ENCODE measurements at regions not wholly inside any gene's neighbourhood (a gene's known extent, or its start where the extent isn't known, plus 50 kb on each side); places are given as distances from the start of the nearest gene placed in this dataset.

DNA sequence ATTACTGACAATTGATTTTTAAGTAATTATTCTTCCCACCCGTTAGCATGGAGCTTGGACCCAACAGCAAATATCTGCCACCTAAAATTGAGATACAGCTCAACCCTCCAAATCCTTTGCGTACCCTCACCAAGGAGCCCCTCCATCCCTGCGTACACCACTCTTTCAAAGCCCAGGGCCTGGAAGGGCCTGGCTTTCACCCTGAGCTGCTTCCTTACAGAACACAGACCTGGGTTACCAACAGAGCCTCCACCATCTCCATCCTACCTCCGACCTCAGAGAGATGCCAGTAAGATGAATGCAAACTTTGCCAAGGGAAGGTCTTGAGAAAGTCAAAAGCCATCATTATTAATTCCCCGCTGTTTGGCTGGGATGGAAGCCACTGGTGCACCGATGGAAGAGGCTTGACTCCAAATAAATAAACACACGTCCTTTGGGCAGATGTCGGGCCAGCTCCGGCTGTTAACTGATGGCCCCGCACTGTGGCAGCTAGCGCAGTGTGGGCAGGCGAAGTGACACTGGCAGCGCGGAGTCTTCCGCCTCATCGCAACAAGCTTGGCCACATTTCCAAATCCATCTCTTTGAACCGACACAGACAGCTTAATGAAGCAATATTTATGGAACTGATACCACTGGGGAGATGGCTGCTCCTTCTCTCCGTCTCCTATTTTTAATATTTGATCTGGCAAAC lies 150.2 kb upstream of the VSTM2B start:
- DNase-seq, result no peak

GRCh38 chr19:29376855-29377354 lies 148.9 kb upstream of the VSTM2B start:
- DNase-seq, result no peak

- DNase-seq, result no peak
Observed at GRCh38 chr19:29378126-29378525, 147.7 kb upstream of the VSTM2B start.

GRCh38 chr19:29378543-29379080 lies 147.2 kb upstream of the VSTM2B start:
- no peak for DNase-seq

GRCh38 chr19:29379257-29380021 lies 146.4 kb upstream of the VSTM2B start:
- no peak for DNase-seq

DNA sequence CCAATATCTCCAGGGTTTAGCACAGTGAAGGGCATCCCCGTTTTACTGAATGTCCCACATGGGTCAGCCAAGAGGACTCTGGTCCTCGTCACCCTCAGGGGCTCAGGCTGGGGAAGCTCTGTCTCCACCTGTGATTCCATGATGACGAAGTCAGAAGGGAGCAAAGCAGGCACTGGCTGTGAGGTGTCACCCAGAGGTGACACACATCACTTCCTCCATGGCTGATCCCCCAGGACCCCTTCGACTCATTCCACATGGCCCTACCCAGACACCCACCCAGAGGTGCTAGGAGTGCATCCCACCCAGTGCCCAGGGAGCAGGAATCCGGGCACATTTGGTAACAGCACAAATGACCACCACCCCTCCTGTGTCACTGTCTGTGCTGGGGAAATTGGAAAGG lies 145.2 kb upstream of the VSTM2B start:
- no peak for DNase-seq

- DNase-seq, result no peak
Observed at GRCh38 chr19:29381353-29382203, 144.2 kb upstream of the VSTM2B start.

DNA sequence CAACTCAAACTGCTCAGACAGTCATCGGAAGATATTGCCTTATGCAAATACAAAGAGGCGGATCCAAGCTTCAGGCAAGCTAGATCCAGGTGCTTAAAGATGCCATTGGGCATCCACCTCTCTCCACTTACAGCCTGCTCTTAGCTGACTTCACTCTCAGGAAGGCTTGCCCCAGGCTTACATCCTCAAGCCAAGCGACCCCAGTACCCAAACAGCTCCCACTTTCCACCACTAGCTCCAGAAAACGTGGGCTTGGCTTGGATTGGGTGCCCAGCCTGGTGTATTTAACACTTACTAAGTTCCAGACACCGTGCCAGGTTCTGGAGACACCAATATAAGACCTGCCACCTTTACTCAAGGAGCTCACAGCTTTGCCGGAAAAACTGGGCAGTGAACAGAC lies 142.1 kb upstream of the VSTM2B start:
- DNase-seq, result no peak

DNA sequence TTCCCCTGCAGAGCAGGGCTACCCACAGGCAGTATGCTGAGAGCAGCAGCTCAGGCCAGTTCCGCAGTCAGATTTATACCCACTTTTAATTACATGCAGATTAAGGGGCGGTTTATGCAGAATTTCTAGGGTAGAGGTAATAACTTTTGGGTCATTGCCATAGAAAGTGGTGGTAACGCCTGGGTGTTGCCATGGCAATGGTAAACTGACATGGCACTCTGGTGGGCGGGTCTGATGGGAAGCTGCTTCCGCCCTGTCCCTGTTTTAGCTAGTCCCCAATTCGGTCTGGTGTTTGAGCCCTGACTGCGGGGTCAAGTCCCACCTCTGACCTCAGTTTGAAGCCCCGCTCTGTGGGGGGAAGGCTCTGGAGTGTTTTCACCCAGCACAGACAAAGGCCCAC lies 141.1 kb upstream of the VSTM2B start:
- no peak for DNase-seq

DNA sequence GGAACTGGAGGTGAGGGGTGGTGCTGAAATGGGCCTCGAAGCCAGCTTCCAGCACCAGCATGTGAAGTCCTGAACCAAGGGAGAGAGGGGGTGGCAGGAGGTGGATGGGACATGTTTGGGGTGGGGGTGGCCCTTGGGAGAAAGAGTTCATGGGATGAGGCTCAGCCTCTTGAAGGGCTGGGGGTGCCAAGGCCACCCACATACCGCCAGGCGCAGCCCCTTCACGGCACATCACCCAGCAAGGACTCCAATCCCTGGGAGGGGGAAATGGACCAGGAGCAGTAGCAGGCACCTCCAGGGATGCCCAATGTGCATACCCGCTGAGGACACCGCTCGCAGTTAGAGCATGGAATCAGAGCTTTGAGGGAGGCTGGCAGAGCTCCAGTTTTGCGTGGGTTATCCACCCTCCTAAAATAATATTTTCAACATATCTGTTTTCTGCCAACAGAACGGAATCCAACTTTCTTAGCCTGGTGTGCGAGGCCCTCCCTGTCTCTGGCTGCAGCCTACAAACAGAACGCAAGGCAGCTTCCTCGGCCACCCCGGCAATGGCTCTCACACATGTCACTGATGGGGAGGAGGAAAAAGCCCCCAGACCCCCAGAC lies 140.5 kb upstream of the VSTM2B start:
- no peak for DNase-seq

GRCh38 chr19:29386970-29387369 lies 138.8 kb upstream of the VSTM2B start:
- DNase-seq, result no peak

GRCh38 chr19:29387586-29387985 lies 138.2 kb upstream of the VSTM2B start:
- no peak for DNase-seq

GRCh38 chr19:29389495-29389894 lies 136.3 kb upstream of the VSTM2B start:
- DNase-seq, result no peak

DNA sequence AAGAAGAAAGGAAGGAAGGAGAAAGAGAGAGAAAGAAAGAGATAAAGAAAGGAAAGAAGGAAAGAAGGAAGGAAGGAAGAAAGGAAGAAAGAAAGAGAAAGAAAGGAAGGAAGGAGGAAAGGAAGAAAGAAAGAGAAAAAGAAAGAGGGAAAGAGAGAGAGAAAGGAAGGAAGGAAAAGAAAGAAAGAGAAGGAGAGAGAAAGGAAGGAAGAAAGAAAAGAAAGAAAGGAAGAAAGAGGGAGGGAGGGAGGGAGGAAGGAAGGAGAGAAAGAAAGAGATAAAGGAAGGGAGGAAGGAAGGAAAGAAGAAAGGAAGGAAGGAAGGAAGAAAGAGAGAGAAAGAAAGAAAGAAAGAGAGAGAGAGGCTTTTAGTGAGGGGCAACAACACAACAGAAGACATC lies 135.1 kb upstream of the VSTM2B start:
- no peak for DNase-seq

DNA sequence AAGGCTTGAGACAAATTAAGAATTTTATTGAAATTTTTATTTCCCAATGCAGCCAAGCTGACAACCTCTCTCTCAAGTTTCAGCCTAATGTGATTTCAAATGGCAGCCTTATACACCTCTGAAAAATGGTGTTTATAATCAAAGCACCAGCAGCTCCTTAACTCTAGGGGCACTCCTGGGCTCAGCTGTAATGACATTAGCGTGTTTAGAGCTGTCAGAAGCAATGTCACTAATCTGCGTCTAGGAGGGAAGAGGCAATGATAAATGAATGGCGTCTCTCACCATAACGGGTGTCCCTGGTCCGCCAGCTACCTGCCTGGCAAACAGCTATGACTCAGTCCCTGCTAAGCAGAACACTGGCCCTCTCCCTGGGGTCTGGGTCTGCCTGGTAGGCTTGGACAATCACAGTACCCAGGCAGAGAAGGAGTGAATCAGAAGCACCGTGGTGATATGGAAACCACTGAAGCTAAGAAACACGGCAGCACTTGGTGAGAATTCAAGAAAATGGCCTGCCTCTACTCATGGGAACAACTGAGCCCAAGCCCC lies 131.8 kb upstream of the VSTM2B start:
- DNase-seq, result no peak

DNA sequence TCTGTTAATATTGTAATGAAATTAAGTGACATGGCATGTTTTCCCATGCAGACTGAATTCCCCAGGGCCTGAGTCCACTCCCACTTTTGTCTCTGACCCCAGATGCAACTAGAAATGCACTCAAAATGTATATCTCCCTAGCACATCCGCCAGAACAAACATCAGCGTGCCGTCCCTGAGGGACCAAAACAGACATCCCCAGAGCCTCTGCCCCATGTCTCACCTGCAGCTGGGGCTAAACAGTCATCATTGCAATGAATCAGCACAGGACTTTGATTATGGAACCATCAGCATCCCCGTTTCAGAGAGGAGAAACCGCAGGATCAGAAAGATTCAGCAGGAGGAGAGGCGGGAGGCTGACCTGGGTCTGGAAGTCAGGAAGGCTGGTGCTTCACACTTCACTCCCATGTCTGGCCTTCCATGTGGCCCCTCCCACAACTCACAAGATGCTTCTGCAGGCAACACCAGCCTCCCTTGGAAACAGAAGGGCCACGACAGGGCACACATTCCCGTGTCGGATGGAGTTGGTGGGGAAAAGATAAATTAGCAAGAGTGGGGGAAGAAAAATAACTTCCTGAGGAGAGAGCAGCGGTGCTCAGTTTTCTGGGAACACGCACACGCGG lies 130.6 kb upstream of the VSTM2B start:
- DNase-seq, result no peak

GRCh38 chr19:29395734-29396414 lies 129.9 kb upstream of the VSTM2B start:
- DNase-seq, result no peak

DNA sequence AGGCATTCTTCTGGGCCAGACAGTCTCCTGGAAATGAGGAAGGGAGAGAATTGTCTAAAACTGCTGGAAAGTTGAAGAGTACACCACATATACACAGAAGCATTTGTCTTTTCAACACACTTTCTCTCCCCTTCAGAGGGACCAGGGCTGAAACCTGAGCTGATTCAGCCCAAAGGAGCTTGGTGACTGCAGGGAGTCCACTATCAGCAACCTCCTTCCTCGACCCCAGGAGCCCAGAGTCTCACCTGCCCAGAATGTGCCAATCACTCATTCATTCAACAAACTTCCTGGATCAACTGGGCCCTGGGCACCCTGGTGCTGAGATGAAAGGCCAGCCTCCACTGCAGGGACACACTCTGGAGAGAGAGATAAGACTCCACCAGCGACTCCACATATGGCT lies 128.9 kb upstream of the VSTM2B start:
- no peak for DNase-seq

- no peak for DNase-seq
Observed at GRCh38 chr19:29397748-29398147, 128.0 kb upstream of the VSTM2B start.

DNA sequence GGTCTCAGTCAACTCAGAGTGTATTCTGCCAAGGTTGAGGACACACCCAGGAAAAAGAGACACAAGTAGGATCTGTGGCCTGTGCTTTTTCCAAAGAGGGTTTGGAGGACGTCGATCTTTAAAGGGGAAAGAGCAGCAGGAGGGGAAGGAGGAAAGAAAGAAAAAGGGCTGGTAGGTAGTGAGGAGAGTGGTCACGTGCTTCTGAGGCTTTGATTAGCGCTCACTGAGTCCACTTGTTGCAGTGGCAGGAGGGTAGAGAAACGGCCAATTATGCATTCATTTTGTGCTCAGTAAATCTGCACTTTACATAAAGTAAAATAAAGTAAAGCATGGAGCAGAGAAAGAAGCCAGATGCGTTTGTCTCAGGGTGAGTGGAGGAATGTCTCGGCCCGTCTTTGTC lies 126.0 kb upstream of the VSTM2B start:
- no peak for DNase-seq
